ENCODE measurements at regions not wholly inside any gene's neighbourhood (a gene's known extent, or its start where the extent isn't known, plus 50 kb on each side); places are given as distances from the start of the nearest gene placed in this dataset.

GRCh38 chr11:71102251-71102995, 150.0 kb downstream of the SHANK2 start:
- ChIA-PET POLR2A (ENCODE audit: low non-redundant PET) (no interaction called here), CTCF (interaction anchor here (0.6 kb wide), 1 partner anchor 1416 kb away, joined by 4 read pairs; no protein-coding TSS in a partner anchor)
- DNase-seq (ENCODE audit: low spot score) = no peak
- TF ChIP-seq, protein P1, sequence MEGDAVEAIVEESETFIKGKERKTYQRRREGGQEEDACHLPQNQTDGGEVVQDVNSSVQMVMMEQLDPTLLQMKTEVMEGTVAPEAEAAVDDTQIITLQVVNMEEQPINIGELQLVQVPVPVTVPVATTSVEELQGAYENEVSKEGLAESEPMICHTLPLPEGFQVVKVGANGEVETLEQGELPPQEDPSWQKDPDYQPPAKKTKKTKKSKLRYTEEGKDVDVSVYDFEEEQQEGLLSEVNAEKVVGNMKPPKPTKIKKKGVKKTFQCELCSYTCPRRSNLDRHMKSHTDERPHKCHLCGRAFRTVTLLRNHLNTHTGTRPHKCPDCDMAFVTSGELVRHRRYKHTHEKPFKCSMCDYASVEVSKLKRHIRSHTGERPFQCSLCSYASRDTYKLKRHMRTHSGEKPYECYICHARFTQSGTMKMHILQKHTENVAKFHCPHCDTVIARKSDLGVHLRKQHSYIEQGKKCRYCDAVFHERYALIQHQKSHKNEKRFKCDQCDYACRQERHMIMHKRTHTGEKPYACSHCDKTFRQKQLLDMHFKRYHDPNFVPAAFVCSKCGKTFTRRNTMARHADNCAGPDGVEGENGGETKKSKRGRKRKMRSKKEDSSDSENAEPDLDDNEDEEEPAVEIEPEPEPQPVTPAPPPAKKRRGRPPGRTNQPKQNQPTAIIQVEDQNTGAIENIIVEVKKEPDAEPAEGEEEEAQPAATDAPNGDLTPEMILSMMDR (conservative IDR thresholded peaks at IDR 0.05; ENCODE audit: low read depth) = no peak
- H3K27ac ChIP-seq = no peak overlapping the region

- CTCF ChIA-PET = interaction anchor here (0.6 kb wide), 1 partner anchor 1415 kb away, joined by 4 read pairs; no protein-coding TSS in a partner anchor
- TF ChIP-seq, protein P1 (conservative IDR thresholded peaks at IDR 0.05; ENCODE audit: low read depth) = no peak
- POLR2A ChIA-PET (ENCODE audit: low non-redundant PET) = no interaction called here
- no peak overlapping the region for H3K27ac ChIP-seq
- no peak for DNase-seq (ENCODE audit: low spot score)
Observed at GRCh38 chr11:71101606-71102005, 150.8 kb downstream of the SHANK2 start.

DNA sequence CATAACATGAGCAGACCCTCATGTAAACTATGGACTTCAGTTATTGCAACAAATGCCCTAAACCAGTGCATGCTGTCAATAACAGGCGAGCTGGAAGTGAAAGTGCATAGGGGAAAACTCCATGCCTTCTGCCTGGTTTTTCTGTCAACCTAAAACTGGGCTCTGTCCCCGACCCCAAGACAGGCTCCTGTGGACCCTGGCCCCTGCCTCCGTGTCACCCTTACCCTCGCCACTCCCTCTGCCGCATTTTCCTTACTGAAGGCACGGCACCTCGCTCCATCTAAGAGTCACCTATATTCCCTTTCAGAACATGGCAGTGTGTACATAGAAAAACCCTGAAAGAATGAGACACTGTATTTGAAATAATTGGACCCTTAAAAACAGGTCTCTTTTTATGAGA, 151.3 kb downstream of the SHANK2 start:
- DNase-seq (ENCODE audit: low spot score) = no peak
- ChIA-PET CTCF (no interaction called here), POLR2A (ENCODE audit: low non-redundant PET) (no interaction called here)
- no peak overlapping the region for H3K27ac ChIP-seq
- TF ChIP-seq, protein P1 (conservative IDR thresholded peaks at IDR 0.05; ENCODE audit: low read depth) = no peak

DNA sequence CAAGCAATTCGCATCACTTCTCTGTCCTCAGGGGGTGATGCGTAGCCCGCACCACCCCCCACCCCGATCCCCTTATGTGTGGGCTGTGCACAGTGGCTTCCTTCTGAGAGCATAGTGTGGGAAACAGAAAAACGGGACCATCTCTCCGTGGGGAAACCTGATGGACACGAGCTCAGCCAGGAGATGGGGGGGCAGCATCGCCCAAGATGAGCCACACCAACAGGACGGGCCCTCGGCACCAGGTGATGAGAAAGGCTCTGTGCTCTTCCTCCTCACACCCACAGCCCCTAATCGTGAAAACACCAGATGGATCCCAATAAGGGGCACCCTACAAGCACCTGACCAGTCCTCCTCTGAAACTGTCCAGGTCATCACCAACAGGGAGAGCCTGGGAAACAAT, 153.6 kb downstream of the SHANK2 start:
- CTCF ChIA-PET = no interaction called here
- DNase-seq (ENCODE audit: low spot score) = no peak
- H3K27ac ChIP-seq = no peak overlapping the region
- TF ChIP-seq, protein P1 (conservative IDR thresholded peaks at IDR 0.05; ENCODE audit: low read depth) = no peak
- POLR2A ChIA-PET (ENCODE audit: low non-redundant PET) = no interaction called here

- TF ChIP-seq, protein P1 (conservative IDR thresholded peaks at IDR 0.05; ENCODE audit: low read depth) = no peak
- ChIA-PET POLR2A (ENCODE audit: low non-redundant PET) (no interaction called here), CTCF (no interaction called here)
- DNase-seq (ENCODE audit: low spot score) = no peak
- H3K27ac ChIP-seq = no peak overlapping the region
Observed at GRCh38 chr11:71097506-71098240, 154.7 kb downstream of the SHANK2 start.

DNA sequence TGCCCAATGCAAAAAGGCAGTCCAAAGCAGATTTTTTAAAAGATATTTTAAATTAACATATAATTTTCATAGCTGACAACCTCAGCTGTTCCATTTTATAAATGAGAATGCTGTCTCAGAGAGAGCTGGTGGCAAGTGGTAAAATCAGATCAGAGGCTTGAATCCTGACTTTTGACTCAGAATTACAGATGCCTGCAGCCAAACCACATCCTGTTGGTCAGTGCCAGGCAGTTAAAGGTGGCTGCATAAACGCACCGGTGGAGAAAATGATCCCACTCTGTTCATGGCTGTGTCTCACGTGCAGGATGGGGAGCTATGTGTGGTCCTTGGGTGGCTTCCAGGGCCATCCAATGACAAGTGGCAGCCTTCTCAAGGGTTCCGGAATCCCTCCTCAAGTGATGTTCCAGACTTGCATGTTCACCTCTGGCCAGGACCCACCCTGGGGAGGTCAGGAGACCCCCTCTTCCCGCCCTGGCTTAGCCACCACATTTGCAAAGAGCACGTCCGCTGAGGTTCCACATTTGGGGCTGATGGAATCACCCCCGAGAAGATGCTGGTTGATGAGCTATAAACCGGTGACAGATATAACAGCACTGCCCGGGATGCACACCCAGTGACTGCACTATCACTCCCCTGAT, 155.5 kb downstream of the SHANK2 start:
- TF ChIP-seq, protein P1 (conservative IDR thresholded peaks at IDR 0.05; ENCODE audit: low read depth) = no peak
- CTCF ChIA-PET = no interaction called here
- no peak overlapping the region for H3K27ac ChIP-seq
- peak; percentile 11 for DNase-seq (ENCODE audit: low spot score)
- POLR2A ChIA-PET (ENCODE audit: low non-redundant PET) = no interaction called here

All from RWPE1 (cell line).